Prostate gland (tissue), 2 donors: ENCODE measurements at regions not wholly inside any gene's neighbourhood (a gene's known extent, or its start where the extent isn't known, plus 50 kb on each side); places are given as distances from the start of the nearest gene placed in this dataset.

Source experiments
- DNase-seq: peaks from one replicate; pipeline ENCODE4 v3.0.0-alpha.2; 2019; ENCODE audit warnings: low spot score
- H3K27ac ChIP-seq, 2 donors: fragments of 200-600 bp; sonication (generic); 2 replicates each; pipeline ENCODE4 v1.5.1; 2017 to 2019
- H3K27me3 ChIP-seq: fragments of 200-600 bp; sonication (generic); replicated peaks from 2 replicates; pipeline ENCODE4 v1.5.1; 2019; ENCODE audit not compliant: insufficient read depth
- H3K36me3 ChIP-seq, 2 donors: fragments of 200-600 bp; sonication (generic); 1 replicate in 1 of 2; 2 replicates in 1 of 2; pipeline versions ENCODE4 v1.5.1 to v1.8.1; 2017 to 2019
- H3K4me1 ChIP-seq: fragments of 200-600 bp; sonication (generic); replicated peaks from 2 replicates; pipeline ENCODE4 v1.5.1; 2019
- H3K4me3 ChIP-seq, 2 donors: fragments of 200-600 bp; sonication (generic); 2 replicates each; pipeline ENCODE4 v1.5.1; 2017 to 2019
- H3K9me3 ChIP-seq: fragments of 200-600 bp; sonication (generic); 2 replicates; pipeline ENCODE4 v1.5.1; 2017
- CTCF ChIP-seq, 4 experiments: fragments of 200-600 bp in 2 of 4; fragments of 450-650 bp in 2 of 4; sonication (generic) in 2 of 4; IDR thresholded peaks; 1 replicate in 3 of 4; 2 replicates in 1 of 4; pipeline ENCODE4 v1.5.1; 2016 to 2019; ENCODE audit warnings: antibody characterized with exemption in 4 of 4, mild to moderate bottlenecking in 2 of 4, moderate library complexity in 2 of 4
- POLR2A ChIP-seq: fragments of 450-650 bp; IDR thresholded peaks from one replicate; pipeline ENCODE4 v1.6.1; 2016; ENCODE audit warnings: antibody characterized with exemption, mild to moderate bottlenecking
- POLR2AphosphoS5 ChIP-seq: sonication (generic); formaldehyde crosslinking; IDR thresholded peaks from one replicate; pipeline ENCODE4 v1.6.1; 2017; ENCODE audit warnings: antibody characterized with exemption
- WGBS: methylation state at CpG from one replicate; pipeline ENCODE4 v1.1.5; 2018; 5-methylcytosine and 5-hydroxymethylcytosine counted together
- intact Hi-C: fragments of 100-400 bp; cut with DNase I; formaldehyde crosslinking; loops from one replicate; pipeline ENCODE4 v1.14.2; 2022

DNA sequence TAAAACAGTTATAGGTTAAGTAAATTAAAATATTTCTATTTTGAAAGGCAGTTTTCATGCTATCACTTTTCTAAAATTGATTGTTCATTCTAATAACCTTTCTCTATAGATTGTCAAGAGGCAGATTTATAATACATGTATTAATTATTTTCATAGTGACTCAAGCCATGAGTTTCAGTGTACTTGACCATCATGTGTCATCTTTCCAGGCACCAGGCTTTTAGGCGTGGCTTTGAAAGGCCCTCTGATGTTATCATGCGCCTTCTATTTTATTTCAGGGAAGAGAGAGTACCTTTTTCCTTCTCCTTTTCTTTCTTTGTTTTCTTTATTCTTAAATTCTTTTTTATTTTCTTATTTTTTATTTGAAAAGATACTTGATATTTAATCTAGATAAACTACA lies 128.3 kb upstream of the ETAA1 start:
- DNase-seq: no peak
- Histone ChIP-seq H3K4me3 (no peak overlapping the region), H3K27ac (no peak overlapping the region), H3K27me3 (no peaks in the 10 kb centered on the region), H3K36me3 (no peaks in the 10 kb centered on the region), H3K4me1 (no peaks in the 10 kb centered on the region), H3K9me3 (no peaks in the 10 kb centered on the region)
- WGBS: 94% methylated on average over 2 of the region's 2 CpGs
- intact Hi-C loops: no loop called here
- TF ChIP-seq CTCF (IDR thresholded peaks at IDR 0.05) (no peak), POLR2A (no peak), POLR2AphosphoS5 (no peak)

DNA sequence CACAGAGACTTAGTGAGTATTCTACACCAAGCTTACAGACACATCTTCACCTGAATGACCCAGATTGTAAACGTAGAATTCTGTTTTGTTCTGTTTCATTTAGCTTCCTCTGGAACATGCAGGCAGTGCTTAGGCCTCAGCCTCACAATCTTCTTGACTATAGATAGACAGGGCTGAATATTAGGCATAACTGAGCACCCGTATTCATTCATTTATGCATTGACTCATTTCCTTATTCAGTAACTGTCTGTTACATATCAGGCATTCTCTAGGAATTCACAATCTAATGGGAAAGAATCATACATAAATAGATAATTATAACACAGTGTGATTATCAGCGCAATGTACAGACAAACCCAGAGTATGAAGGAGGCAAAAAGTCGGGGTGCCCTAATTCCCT lies 124.9 kb upstream of the ETAA1 start:
- H3K27ac ChIP-seq: no peak overlapping the region
- TF ChIP-seq CTCF (IDR thresholded peaks at IDR 0.05) (no peak), POLR2A (no peak), POLR2AphosphoS5 (no peak)
- DNase-seq: no peak
- no peak overlapping the region for H3K4me3 ChIP-seq
- H3K9me3 ChIP-seq: no peaks in the 10 kb centered on the region
- no peaks in the 10 kb centered on the region for H3K36me3 ChIP-seq
- H3K4me1 ChIP-seq: no peaks in the 10 kb centered on the region
- WGBS: 89% methylated on average over 4 of the region's 4 CpGs
- intact Hi-C loops: no loop called here
- H3K27me3 ChIP-seq: no peaks in the 10 kb centered on the region

DNA sequence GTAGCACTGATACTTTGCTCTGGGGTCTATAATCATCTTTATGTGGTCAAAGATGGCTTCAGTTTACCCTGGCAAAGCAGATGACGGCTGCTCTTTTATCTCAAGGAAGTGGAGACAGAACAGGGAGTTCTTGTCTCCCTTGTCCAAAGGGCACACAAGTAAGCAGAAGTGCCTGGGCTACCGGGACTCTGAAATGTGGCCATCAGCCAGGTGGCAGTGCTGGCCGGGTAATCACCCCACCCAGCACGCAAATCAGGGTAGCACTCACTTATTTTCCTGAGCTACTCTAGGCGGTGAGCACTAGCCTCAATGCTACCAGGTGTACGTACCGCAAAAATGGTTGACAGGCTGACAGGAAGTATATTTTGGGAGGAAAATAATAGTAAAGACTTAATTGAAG lies 119.7 kb upstream of the ETAA1 start:
- no peaks in the 10 kb centered on the region for H3K4me1 ChIP-seq
- TF ChIP-seq CTCF (IDR thresholded peaks at IDR 0.05): no peak
- no peak for TF ChIP-seq POLR2A
- no peak for TF ChIP-seq POLR2AphosphoS5
- no peak overlapping the region for H3K4me3 ChIP-seq
- 70% methylated on average over 7 of the region's 7 CpGs for WGBS
- peak; percentile 6 for DNase-seq
- no peaks in the 10 kb centered on the region for H3K27me3 ChIP-seq
- intact Hi-C loops: no loop called here
- no peaks in the 10 kb centered on the region for H3K36me3 ChIP-seq
- no peak overlapping the region for H3K27ac ChIP-seq
- H3K9me3 ChIP-seq: no peaks in the 10 kb centered on the region

GRCh38 chr2:67281101-67281500 lies 116.0 kb upstream of the ETAA1 start:
- TF ChIP-seq POLR2AphosphoS5 (no peak), POLR2A (no peak), CTCF (IDR thresholded peaks at IDR 0.05) (no peak)

GRCh38 chr2:67283641-67284040 lies 113.5 kb upstream of the ETAA1 start:
- H3K27me3 ChIP-seq: no peaks in the 10 kb centered on the region
- no peaks in the 10 kb centered on the region for H3K9me3 ChIP-seq
- intact Hi-C loops: no loop called here
- TF ChIP-seq POLR2AphosphoS5: no peak
- no peak for TF ChIP-seq POLR2A
- H3K4me1 ChIP-seq: no peaks in the 10 kb centered on the region
- H3K27ac ChIP-seq: no peak overlapping the region
- H3K36me3 ChIP-seq: no peaks in the 10 kb centered on the region
- DNase-seq: no peak
- H3K4me3 ChIP-seq: no peak overlapping the region

More at GRCh38 chr2:67281101-67281500, 116.0 kb upstream of the ETAA1 start:
- no peaks in the 10 kb centered on the region for H3K9me3 ChIP-seq
- intact Hi-C loops: no loop called here
- no peaks in the 10 kb centered on the region for H3K27me3 ChIP-seq
- no peaks in the 10 kb centered on the region for H3K4me1 ChIP-seq
- H3K36me3 ChIP-seq: no peaks in the 10 kb centered on the region
- no peak overlapping the region for H3K4me3 ChIP-seq
- H3K27ac ChIP-seq: no peak overlapping the region
- WGBS: 82% methylated on average over 2 of the region's 2 CpGs
- DNase-seq: no peak
